ENCODE measurements at regions not wholly inside any gene's neighbourhood (a gene's known extent, or its start where the extent isn't known, plus 50 kb on each side); places are given as distances from the start of the nearest gene placed in this dataset.

- ATAC-seq (ENCODE audit: low read depth) (no peak), DNase-seq (no peak)
- Histone ChIP-seq H3K4me2 (replicated peaks; ENCODE audit: low read depth, low read length, poor library complexity, severe bottlenecking) (no peak overlapping the region), H3K4me1 (ENCODE audit: control insufficient read depth in 2 of 2, insufficient read depth in 2 of 2, low read length in 2 of 2) (no peaks in the 10 kb centered on the region), H4K20me1 (ENCODE audit: control insufficient read depth, insufficient read depth, low read length, poor library complexity, severe bottlenecking) (no peaks in the 10 kb centered on the region), H3K27me3 (replicated peaks in 1 of 4; ENCODE audit: control extremely low read depth in 1 of 4, control insufficient read depth in 3 of 4, insufficient read depth in 4 of 4, low read length in 3 of 4) (no peaks in the 10 kb centered on the region), H3K4me3 (ENCODE audit: control extremely low read depth in 1 of 5, extremely low read depth in 1 of 5, insufficient read depth in 1 of 5, low read depth in 2 of 5, low read length in 4 of 5) (no peak overlapping the region), H3K9ac (ENCODE audit: low read length) (no peak overlapping the region), H3K36me3 (replicated peaks in 1 of 2; ENCODE audit: control extremely low read depth in 1 of 2, control insufficient read depth in 1 of 2, extremely low read depth in 1 of 2, insufficient read depth in 2 of 2, low read length in 1 of 2) (no peaks in the 10 kb centered on the region), H2AFZ (ENCODE audit: insufficient read depth, low read depth, low read length, poor library complexity, severe bottlenecking) (no peak overlapping the region), H3K27ac (ENCODE audit: low read length in 2 of 2) (no peak overlapping the region), H3K79me2 (ENCODE audit: control insufficient read depth, insufficient read depth, low read length) (no peaks in the 10 kb centered on the region), H3K9me3 (ENCODE audit: control extremely low read depth in 1 of 3, control insufficient read depth in 2 of 3, insufficient read depth in 1 of 3, low read length in 2 of 3) (no peaks in the 10 kb centered on the region)
- Mint-ChIP-seq H3K9me3 (ENCODE audit: insufficient read depth) (no peaks in the 10 kb centered on the region), H3K4me3 (no peak overlapping the region), H3K4me1 (no peaks in the 10 kb centered on the region), H3K27me3 (no peaks in the 10 kb centered on the region), H3K27ac (no peak overlapping the region)
- intact Hi-C loops (cut with micrococcal nuclease) = no loop called here
- ChIA-PET CTCF (no interaction called here), POLR2A (no interaction called here)
- TF ChIP-seq EZH2 (IDR thresholded peaks at IDR 0.05; ENCODE audit: borderline replicate concordance, insufficient read depth, low read depth, low read length, poor library complexity, severe bottlenecking) = no peak
- TF ChIP-seq, protein P1, sequence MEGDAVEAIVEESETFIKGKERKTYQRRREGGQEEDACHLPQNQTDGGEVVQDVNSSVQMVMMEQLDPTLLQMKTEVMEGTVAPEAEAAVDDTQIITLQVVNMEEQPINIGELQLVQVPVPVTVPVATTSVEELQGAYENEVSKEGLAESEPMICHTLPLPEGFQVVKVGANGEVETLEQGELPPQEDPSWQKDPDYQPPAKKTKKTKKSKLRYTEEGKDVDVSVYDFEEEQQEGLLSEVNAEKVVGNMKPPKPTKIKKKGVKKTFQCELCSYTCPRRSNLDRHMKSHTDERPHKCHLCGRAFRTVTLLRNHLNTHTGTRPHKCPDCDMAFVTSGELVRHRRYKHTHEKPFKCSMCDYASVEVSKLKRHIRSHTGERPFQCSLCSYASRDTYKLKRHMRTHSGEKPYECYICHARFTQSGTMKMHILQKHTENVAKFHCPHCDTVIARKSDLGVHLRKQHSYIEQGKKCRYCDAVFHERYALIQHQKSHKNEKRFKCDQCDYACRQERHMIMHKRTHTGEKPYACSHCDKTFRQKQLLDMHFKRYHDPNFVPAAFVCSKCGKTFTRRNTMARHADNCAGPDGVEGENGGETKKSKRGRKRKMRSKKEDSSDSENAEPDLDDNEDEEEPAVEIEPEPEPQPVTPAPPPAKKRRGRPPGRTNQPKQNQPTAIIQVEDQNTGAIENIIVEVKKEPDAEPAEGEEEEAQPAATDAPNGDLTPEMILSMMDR (IDR thresholded peaks at IDR 0.05) = no peak
- no CpG with 5 or more reads among the region's 1 CpG for WGBS (ENCODE audit: insufficient coverage)
Measured at GRCh38 chr11:22465620-22466019, 127.4 kb downstream of the SLC17A6 start.

GRCh38 chr11:22461626-22462025 lies 123.4 kb downstream of the SLC17A6 start:
- no peaks in the 10 kb centered on the region for H3K9me3 ChIP-seq (ENCODE audit: control extremely low read depth in 1 of 3, control insufficient read depth in 2 of 3, insufficient read depth in 1 of 3, low read length in 2 of 3)
- CTCF ChIA-PET = no interaction called here
- no peak for TF ChIP-seq EZH2 (IDR thresholded peaks at IDR 0.05; ENCODE audit: borderline replicate concordance, insufficient read depth, low read depth, low read length, poor library complexity, severe bottlenecking)
- TF ChIP-seq, protein P1 (IDR thresholded peaks at IDR 0.05) = no peak
- WGBS (ENCODE audit: insufficient coverage) = no CpG with 5 or more reads among the region's 2 CpGs
- no peak overlapping the region for H3K27ac ChIP-seq (ENCODE audit: low read length in 2 of 2)
- Mint-ChIP-seq H3K4me1 (no peaks in the 10 kb centered on the region), H3K27me3 (no peaks in the 10 kb centered on the region), H3K27ac (no peak overlapping the region), H3K9me3 (ENCODE audit: insufficient read depth) (no peaks in the 10 kb centered on the region), H3K4me3 (no peak overlapping the region)
- H2AFZ ChIP-seq (ENCODE audit: insufficient read depth, low read depth, low read length, poor library complexity, severe bottlenecking) = no peak overlapping the region
- H3K4me3 ChIP-seq (ENCODE audit: control extremely low read depth in 1 of 5, extremely low read depth in 1 of 5, insufficient read depth in 1 of 5, low read depth in 2 of 5, low read length in 4 of 5) = no peak overlapping the region
- no peaks in the 10 kb centered on the region for H4K20me1 ChIP-seq (ENCODE audit: control insufficient read depth, insufficient read depth, low read length, poor library complexity, severe bottlenecking)
- no peaks in the 10 kb centered on the region for H3K79me2 ChIP-seq (ENCODE audit: control insufficient read depth, insufficient read depth, low read length)
- ATAC-seq (ENCODE audit: low read depth) (no peak), DNase-seq (no peak)
- POLR2A ChIA-PET = no interaction called here
- no peaks in the 10 kb centered on the region for H3K27me3 ChIP-seq (replicated peaks in 1 of 4; ENCODE audit: control extremely low read depth in 1 of 4, control insufficient read depth in 3 of 4, insufficient read depth in 4 of 4, low read length in 3 of 4)
- H3K4me2 ChIP-seq (replicated peaks; ENCODE audit: low read depth, low read length, poor library complexity, severe bottlenecking) = no peak overlapping the region
- no peaks in the 10 kb centered on the region for H3K4me1 ChIP-seq (ENCODE audit: control insufficient read depth in 2 of 2, insufficient read depth in 2 of 2, low read length in 2 of 2)
- H3K36me3 ChIP-seq (replicated peaks in 1 of 2; ENCODE audit: control extremely low read depth in 1 of 2, control insufficient read depth in 1 of 2, extremely low read depth in 1 of 2, insufficient read depth in 2 of 2, low read length in 1 of 2) = no peaks in the 10 kb centered on the region
- H3K9ac ChIP-seq (ENCODE audit: low read length) = no peak overlapping the region
- intact Hi-C loops (cut with micrococcal nuclease) = no loop called here

All from B cell (primary cell).